Calu3 (cell line): ENCODE measurements at regions not wholly inside any gene's neighbourhood (a gene's known extent, or its start where the extent isn't known, plus 50 kb on each side); places are given as distances from the start of the nearest gene placed in this dataset.
"Not testable (repeated sequence)": the region's sequence is repeated elsewhere in the genome, so short reads cannot be mapped to it uniquely, and the experiment has no call there.

Experiments
- BruUV-seq: library from RNA; stranded (reverse); fragments of 400-500 nt; replicated peaks from 2 replicates; lab custom pipeline; 2021; lab: Mats Ljungman, UMichigan
- CTCF ChIA-PET: fragments of 300-600 bp; sonication (Branson Sonifier 250); formaldehyde crosslinking; loops from one replicate; lab custom pipeline; 2022; ENCODE audit warnings: antibody characterized with exemption; lab: Charles Lee
- DNase-seq: peaks from one replicate; pipeline ENCODE4 v3.0.0; 2022
- H3K27ac Mint-ChIP-seq: one replicate; pipeline ENCODE4 v1.8.0; 2022; ENCODE audit warnings: mixed read lengths; ENCODE audit not compliant: unreplicated experiment
- H3K27me3 Mint-ChIP-seq: one replicate; pipeline ENCODE4 v1.8.0; 2022; ENCODE audit warnings: mixed read lengths; ENCODE audit not compliant: unreplicated experiment
- H3K36me3 Mint-ChIP-seq: one replicate; pipeline ENCODE4 v1.8.0; 2022; ENCODE audit warnings: mild to moderate bottlenecking, moderate library complexity, mixed read lengths; ENCODE audit not compliant: insufficient read depth, unreplicated experiment
- H3K4me1 Mint-ChIP-seq: one replicate; pipeline ENCODE4 v1.8.0; 2022; ENCODE audit warnings: mild to moderate bottlenecking, low read depth, mixed read lengths; ENCODE audit not compliant: unreplicated experiment
- H3K4me3 Mint-ChIP-seq: one replicate; pipeline ENCODE4 v1.8.0; 2022; ENCODE audit warnings: mild to moderate bottlenecking, low read depth, moderate library complexity, mixed read lengths; ENCODE audit not compliant: unreplicated experiment
- H3K9me3 Mint-ChIP-seq: one replicate; pipeline ENCODE4 v1.8.0; 2022; ENCODE audit warnings: low read depth, mixed read lengths; ENCODE audit not compliant: unreplicated experiment
- CTCF ChIP-seq: fragments of 200-600 bp; IDR thresholded peaks from one replicate; pipeline ENCODE4 v1.8.0; 2022; ENCODE audit warnings: antibody characterized with exemption; ENCODE audit not compliant: unreplicated experiment
- intact Hi-C: fragments of 100-400 bp; cut with micrococcal nuclease; formaldehyde crosslinking; loops from one replicate; pipeline ENCODE4 v1.10.0; 2022; ENCODE audit not compliant: unreplicated experiment

GRCh38 chr10:109735776-109736175 lies 187.5 kb downstream of the XPNPEP1 start:
- Mint-ChIP-seq H3K4me3 (no peak overlapping the region), H3K9me3 (no peaks in the 10 kb centered on the region), H3K27ac (no peak overlapping the region), H3K36me3 (no peaks in the 10 kb centered on the region), H3K4me1 (no peaks in the 10 kb centered on the region), H3K27me3 (no peaks in the 10 kb centered on the region)
- CTCF ChIA-PET: no interaction called here
- no TSS peak for BruUV-seq
- intact Hi-C loops: no loop called here
- no peak for DNase-seq
- no peak for TF ChIP-seq CTCF

- Mint-ChIP-seq H3K27me3 (no peaks in the 10 kb centered on the region), H3K9me3 (no peaks in the 10 kb centered on the region), H3K27ac (no peak overlapping the region), H3K4me3 (no peak overlapping the region), H3K36me3 (no peaks in the 10 kb centered on the region), H3K4me1 (no peaks in the 10 kb centered on the region)
- DNase-seq: no peak
- no TSS peak for BruUV-seq
- TF ChIP-seq CTCF: no peak
- CTCF ChIA-PET: no interaction called here
- intact Hi-C loops: no loop called here
These were observed 190.9 kb downstream of the XPNPEP1 start for GRCh38 chr10:109732254-109732965.

- CTCF ChIA-PET, H3K36me3 Mint-ChIP-seq, H3K9me3 Mint-ChIP-seq, H3K27me3 Mint-ChIP-seq, DNase-seq, H3K4me1 Mint-ChIP-seq, H3K4me3 Mint-ChIP-seq, H3K27ac Mint-ChIP-seq, BruUV-seq, intact Hi-C loops: not testable (repeated sequence)
These were observed 193.4 kb downstream of the XPNPEP1 start for GRCh38 chr10:109729895-109730294.

GRCh38 chr10:109727436-109727835 lies 195.9 kb downstream of the XPNPEP1 start:
- no peaks in the 10 kb centered on the region for H3K36me3 Mint-ChIP-seq

More at GRCh38 chr10:109727436-109727835, 195.9 kb downstream of the XPNPEP1 start:
- no peak for TF ChIP-seq CTCF
- Mint-ChIP-seq H3K4me1 (no peaks in the 10 kb centered on the region), H3K27ac (no peak overlapping the region), H3K9me3 (no peaks in the 10 kb centered on the region), H3K4me3 (no peak overlapping the region), H3K27me3 (no peaks in the 10 kb centered on the region)
- no peak for DNase-seq
- intact Hi-C loops: no loop called here
- no TSS peak for BruUV-seq
- CTCF ChIA-PET: no interaction called here
